IMR-90 (cell line): ENCODE measurements at regions not wholly inside any gene's neighbourhood (a gene's known extent, or its start where the extent isn't known, plus 50 kb on each side); places are given as distances from the start of the nearest gene placed in this dataset.

Experiments used
- ATAC-seq: fragments of 200-7000 bp; cut with Tn5 transposase; 2 replicates; pipeline ENCODE4 v1.9.1; 2020; ENCODE audit warnings: low read depth, mild to moderate bottlenecking, moderate library complexity
- BruUV-seq: library from RNA; stranded (reverse); fragments of 400-500 nt; replicated peaks from 2 replicates; lab custom pipeline; 2021; lab: Mats Ljungman, UMichigan
- CTCF ChIA-PET: fragments of 300-600 bp; formaldehyde crosslinking; extraction: SDS; loops from one replicate; lab custom pipeline; 2021; ENCODE audit warnings: antibody characterized with exemption; lab: Yijun Ruan, JAX
- POLR2A ChIA-PET: fragments of 300-600 bp; sonication (Branson Sonifier 250); formaldehyde crosslinking; loops from one replicate; lab custom pipeline; 2022; ENCODE audit warnings: antibody characterized with exemption; ENCODE audit not compliant: unreplicated experiment; lab: Charles Lee
- DNase-seq: peaks from one replicate; pipeline ENCODE4 v3.0.0; 2013
- H2AFZ ChIP-seq: replicated peaks from 2 replicates; pipeline ENCODE3; 2013; ENCODE audit warnings: low read length, mild to moderate bottlenecking; ENCODE audit not compliant: poor library complexity
- H2AK5ac ChIP-seq: 2 replicates; pipeline ENCODE4 v1.6.1; 2013; ENCODE audit warnings: low read depth, low read length, inconsistent platforms
- H2AK9ac ChIP-seq: replicated peaks from 2 replicates; pipeline ENCODE3; 2013; ENCODE audit warnings: mild to moderate bottlenecking, low read depth, low read length, moderate library complexity; ENCODE audit not compliant: poor library complexity
- H2BK120ac ChIP-seq: 2 replicates; pipeline ENCODE4 v1.6.1; 2013; ENCODE audit warnings: low read depth, low read length, inconsistent platforms
- H2BK15ac ChIP-seq: 3 replicates; pipeline ENCODE4 v1.6.1; 2013; ENCODE audit warnings: low read depth, low read length, inconsistent platforms
- H2BK20ac ChIP-seq: 2 replicates; pipeline ENCODE4 v1.6.1; 2013; ENCODE audit warnings: low read depth, mild to moderate bottlenecking, inconsistent platforms, low read length, moderate library complexity
- H2BK5ac ChIP-seq: 2 replicates; pipeline ENCODE4 v1.6.1; 2013; ENCODE audit warnings: mild to moderate bottlenecking, low read depth, low read length, inconsistent platforms; ENCODE audit not compliant: poor library complexity, severe bottlenecking
- H3K14ac ChIP-seq: replicated peaks from 2 replicates; pipeline ENCODE4 v1.6.1; 2013; ENCODE audit warnings: low read depth, low read length, inconsistent platforms
- H3K18ac ChIP-seq: 2 replicates; pipeline ENCODE4 v1.6.1; 2013; ENCODE audit warnings: low read depth, low read length, control low read depth
- H3K23ac ChIP-seq: 2 replicates; pipeline ENCODE4 v1.6.1; 2013; ENCODE audit warnings: low read depth, low read length, inconsistent platforms
- H3K27ac ChIP-seq: 2 replicates; pipeline ENCODE4 v1.5.1; 2013; ENCODE audit warnings: mild to moderate bottlenecking, control low read depth, low read length; ENCODE audit not compliant: insufficient read depth
- H3K27me3 ChIP-seq: 2 replicates; pipeline ENCODE4 v1.6.1; 2013; ENCODE audit warnings: low read length; ENCODE audit not compliant: control insufficient read depth, insufficient read depth
- H3K36me3 ChIP-seq: 2 replicates; pipeline ENCODE4 v1.6.1; 2013; ENCODE audit warnings: low read length, mixed read lengths; ENCODE audit not compliant: control insufficient read depth, insufficient read depth
- H3K4ac ChIP-seq: 2 replicates; pipeline ENCODE4 v1.6.1; 2013; ENCODE audit warnings: low read depth, low read length, inconsistent platforms
- H3K4me1 ChIP-seq: 2 replicates; pipeline ENCODE4 v1.6.1; 2013; ENCODE audit warnings: low read length, mixed read lengths; ENCODE audit not compliant: control insufficient read depth, insufficient read depth
- H3K4me2 ChIP-seq: 2 replicates; pipeline ENCODE4 v1.6.1; 2013; ENCODE audit warnings: low read depth, mild to moderate bottlenecking, control low read depth, low read length, moderate library complexity
- H3K4me3 ChIP-seq: 2 replicates; pipeline ENCODE4 v1.5.1; 2013; ENCODE audit warnings: low read depth, mild to moderate bottlenecking, control low read depth, low read length, moderate library complexity; ENCODE audit not compliant: insufficient read depth
- H3K56ac ChIP-seq: 2 replicates; pipeline ENCODE4 v1.6.1; 2013; ENCODE audit warnings: low read length, inconsistent platforms; ENCODE audit not compliant: insufficient read depth; ENCODE audit errors: extremely low read depth
- H3K79me1 ChIP-seq, 2 experiments: 2 replicates each; pipeline ENCODE4 v1.6.1; 2013; ENCODE audit warnings: low read length in 2 of 2, inconsistent platforms in 1 of 2, low read depth in 1 of 2
- H3K9ac ChIP-seq: 2 replicates; pipeline ENCODE4 v1.6.1; 2013; ENCODE audit warnings: low read depth, low read length, control low read depth
- H3K9me1 ChIP-seq: 2 replicates; pipeline ENCODE4 v1.6.1; 2013; ENCODE audit warnings: low read length, inconsistent platforms; ENCODE audit not compliant: insufficient read depth
- H3K9me3 ChIP-seq: 2 replicates; pipeline ENCODE4 v1.6.1; 2013; ENCODE audit warnings: low read length; ENCODE audit not compliant: control insufficient read depth, insufficient read depth
- H4K20me1 ChIP-seq: 2 replicates; pipeline ENCODE4 v1.6.1; 2013; ENCODE audit warnings: low read length, inconsistent platforms; ENCODE audit not compliant: insufficient read depth
- H4K5ac ChIP-seq: 2 replicates; pipeline ENCODE4 v1.6.1; 2013; ENCODE audit warnings: mild to moderate bottlenecking, low read depth, low read length, control low read depth
- H4K8ac ChIP-seq, 2 experiments: 2 replicates each; pipeline ENCODE4 v1.6.1; 2013; ENCODE audit warnings: low read depth in 2 of 2, low read length in 2 of 2, control low read depth in 1 of 2, inconsistent platforms in 1 of 2
- H4K91ac ChIP-seq: 2 replicates; pipeline ENCODE4 v1.6.1; 2013; ENCODE audit warnings: low read depth, low read length, inconsistent platforms; ENCODE audit not compliant: insufficient read depth
- CEBPB ChIP-seq: IDR thresholded peaks from 2 replicates; pipeline ENCODE4 v1.6.1; 2012; ENCODE audit warnings: low read depth, low read length, improper control_type of control experiment
- ELK1 ChIP-seq: fragments of 150-350 bp; IDR thresholded peaks from 2 replicates; pipeline ENCODE4 v1.6.1; 2016; ENCODE audit warnings: low read depth, mild to moderate bottlenecking, low read length, moderate library complexity, borderline replicate concordance
- FOS ChIP-seq: fragments of 150-350 bp; IDR thresholded peaks from 2 replicates; pipeline ENCODE4 v1.6.1; 2016; ENCODE audit warnings: low read depth, low read length
- MAFK ChIP-seq: IDR thresholded peaks from 2 replicates; pipeline ENCODE4 v1.6.1; 2012; ENCODE audit warnings: low read depth, low read length, improper control_type of control experiment
- MAZ ChIP-seq: IDR thresholded peaks from 2 replicates; pipeline ENCODE4 v1.6.1; 2012; ENCODE audit warnings: low read depth, mild to moderate bottlenecking, low read length, improper control_type of control experiment, moderate library complexity, borderline replicate concordance
- MXI1 ChIP-seq: IDR thresholded peaks from 2 replicates; pipeline ENCODE4 v1.6.1; 2012; ENCODE audit warnings: low read depth, mild to moderate bottlenecking, low read length, moderate library complexity, borderline replicate concordance
- NFE2L2 ChIP-seq: fragments of 150-350 bp; IDR thresholded peaks from 2 replicates; pipeline ENCODE4 v1.6.1; 2016; ENCODE audit warnings: low read depth, mild to moderate bottlenecking, low read length
- POLR2A ChIP-seq: IDR thresholded peaks from 2 replicates; pipeline ENCODE4 v1.6.1; 2012; ENCODE audit warnings: mild to moderate bottlenecking, low read depth, low read length
- RCOR1 ChIP-seq: IDR thresholded peaks from 2 replicates; pipeline ENCODE4 v1.6.1; 2012; ENCODE audit warnings: mild to moderate bottlenecking, low read length, improper control_type of control experiment; ENCODE audit not compliant: insufficient replicate concordance
- SMC3 ChIP-seq: fragments of 150-350 bp; IDR thresholded peaks from 2 replicates; pipeline ENCODE4 v1.6.1; 2016; ENCODE audit warnings: low read depth, mild to moderate bottlenecking, antibody characterized with exemption, low read length, moderate library complexity
- WGBS, 2 experiments: methylation state at CpG; one replicate each; pipeline versions ENCODE4 v1.1.5 to v1.1.7; 2013; ENCODE audit warnings: missing lambda C conversion rate in 2 of 2; ENCODE audit not compliant: insufficient read length in 1 of 2; ENCODE audit errors: extremely low coverage in 2 of 2; 5-methylcytosine and 5-hydroxymethylcytosine counted together
- dilution Hi-C: fragments of 300-500 bp; cut with HindIII; formaldehyde crosslinking; loops from one replicate; pipeline ENCODE4 v1.14.3; 2018; ENCODE audit warnings: low sequenced_read_pairs; ENCODE audit not compliant: unreplicated experiment
- in situ Hi-C: fragments of 300-500 bp; cut with MboI; formaldehyde crosslinking; loops from 3 replicates; pipeline ENCODE4 v1.14.3; 2019; ENCODE audit warnings: low sequenced_read_pairs, inconsistent platforms, mixed read lengths
- intact Hi-C: fragments of 100-400 bp; cut with micrococcal nuclease; formaldehyde crosslinking; loops from 2 replicates; pipeline ENCODE4 v1.10.0; 2022

- in situ Hi-C loops: loop anchor here (25.0 kb wide), 2 partner anchors 665 to 865 kb away; no protein-coding TSS in a partner anchor
- POLR2A ChIA-PET: no interaction called here
These were observed 920.1 kb downstream of the LTN1 start for GRCh38 chr21:28072601-28073000.

More at GRCh38 chr21:28072601-28073000, 920.1 kb downstream of the LTN1 start:
- Histone ChIP-seq H3K4me2 (no peak overlapping the region), H2AFZ (no peak overlapping the region), H4K8ac (no peak overlapping the region), H2AK5ac (no peak overlapping the region; the same call in 1 of the 2 replicates), H3K9me3 (peaks cover 4% of the 10 kb centered on the region; the same call in 1 of the 2 replicates), H3K9ac (no peak overlapping the region), H4K91ac (no peak overlapping the region), H2BK15ac (no peak overlapping the region), H4K20me1 (no peaks in the 10 kb centered on the region), H3K23ac (no peak overlapping the region), H2BK120ac (no peak overlapping the region), H3K9me1 (peaks cover 3% of the 10 kb centered on the region; the same call in 1 of the 2 replicates), H2BK20ac (no peak overlapping the region), H3K79me1 (no peaks in the 10 kb centered on the region), H3K27ac (no peak overlapping the region), H2BK5ac (no peak overlapping the region), H4K5ac (no peak overlapping the region), H3K27me3 (no peaks in the 10 kb centered on the region), H3K18ac (no peak overlapping the region), H3K14ac (no peak overlapping the region), H3K4me1 (peaks cover 4% of the 10 kb centered on the region), H3K4me3 (no peak overlapping the region), H3K4ac (no peak overlapping the region), H3K36me3 (no peaks in the 10 kb centered on the region), H2AK9ac (no peak overlapping the region), H3K56ac (no peak overlapping the region)
- CTCF ChIA-PET: no interaction called here
- BruUV-seq: no TSS peak
- DNase-seq (no peak), ATAC-seq (no peak)
- WGBS, 2 experiments: 100% methylated on average over 2 of the region's 5 CpGs; no CpG with 5 or more reads in 1 of the 2 experiments
- dilution Hi-C loops (no loop called here), intact Hi-C loops (no loop called here)
- TF ChIP-seq MAZ: no peak
- no peak for TF ChIP-seq MAFK
- no peak for TF ChIP-seq ELK1
- TF ChIP-seq NFE2L2: no peak
- TF ChIP-seq CEBPB: no peak
- no peak for TF ChIP-seq MXI1
- no peak for TF ChIP-seq FOS
- no peak for TF ChIP-seq SMC3
- TF ChIP-seq RCOR1: no peak
- no peak for TF ChIP-seq POLR2A
